Keratinocyte (primary cell): ENCODE measurements at regions not wholly inside any gene's neighbourhood (a gene's known extent, or its start where the extent isn't known, plus 50 kb on each side); places are given as distances from the start of the nearest gene placed in this dataset.

Experiments
- DNase-seq: peaks from one replicate; pipeline ENCODE4 v3.0.0-alpha.2; 2011; ENCODE audit warnings: low read depth, missing footprints, low spot score
- FAIRE-seq: peaks from 2 replicates; lab custom pipeline; 2011; peaks lifted over from hg19 to GRCh38; lab: Jason Lieb, UNC
- H2AFZ ChIP-seq: 2 replicates; pipeline ENCODE4 v1.6.0; 2012; ENCODE audit warnings: low read length, control low read depth, inconsistent platforms; ENCODE audit not compliant: control insufficient read depth
- H3K27ac ChIP-seq: 2 replicates; pipeline ENCODE4 v1.5.1; 2011; ENCODE audit warnings: low read length; ENCODE audit not compliant: control insufficient read depth, insufficient read depth
- H3K27me3 ChIP-seq: 3 replicates; pipeline ENCODE4 v1.6.0; 2011; ENCODE audit warnings: low read length; ENCODE audit not compliant: control insufficient read depth, insufficient read depth; ENCODE audit errors: extremely low read depth
- H3K36me3 ChIP-seq, 2 experiments: 2 replicates in 1 of 2; 3 replicates in 1 of 2; pipeline ENCODE4 v1.5.1; 2011; ENCODE audit warnings: low read length in 2 of 2, mild to moderate bottlenecking in 1 of 2; ENCODE audit not compliant: control insufficient read depth in 2 of 2, insufficient read depth in 2 of 2; ENCODE audit errors: extremely low read depth in 1 of 2
- H3K4me1 ChIP-seq: 3 replicates; pipeline ENCODE4 v1.5.1; 2011; ENCODE audit warnings: low read length; ENCODE audit not compliant: control insufficient read depth, insufficient read depth; ENCODE audit errors: extremely low read depth
- H3K4me2 ChIP-seq: 3 replicates; pipeline ENCODE4 v1.6.0; 2011; ENCODE audit warnings: low read depth, low read length; ENCODE audit not compliant: control insufficient read depth, insufficient read depth; ENCODE audit errors: extremely low read depth
- H3K4me3 ChIP-seq, 3 experiments: fragments of 200-600 bp in 1 of 3; sonication (generic) in 1 of 3; 2 replicates in 2 of 3; 3 replicates in 1 of 3; pipeline ENCODE4 v1.5.1; 2011 to 2016; ENCODE audit warnings: low read length in 3 of 3, mild to moderate bottlenecking in 3 of 3, control low read depth in 2 of 3, inconsistent platforms in 1 of 3, low read depth in 1 of 3, mixed read lengths in 1 of 3, mixed run types in 1 of 3, moderate library complexity in 1 of 3; ENCODE audit not compliant: control insufficient read depth in 2 of 3, insufficient read depth in 2 of 3; ENCODE audit errors: extremely low read depth in 1 of 3
- H3K79me2 ChIP-seq: 2 replicates; pipeline ENCODE4 v1.6.0; 2012; ENCODE audit warnings: low read length; ENCODE audit not compliant: control insufficient read depth, insufficient read depth
- H3K9ac ChIP-seq: 3 replicates; pipeline ENCODE4 v1.6.0; 2011; ENCODE audit warnings: low read length; ENCODE audit not compliant: control insufficient read depth, insufficient read depth; ENCODE audit errors: extremely low read depth
- H3K9me1 ChIP-seq: 3 replicates; pipeline ENCODE4 v1.6.0; 2011; ENCODE audit warnings: low read length; ENCODE audit not compliant: control insufficient read depth, insufficient read depth; ENCODE audit errors: extremely low read depth
- H3K9me3 ChIP-seq: 2 replicates; pipeline ENCODE4 v1.5.1; 2012; ENCODE audit warnings: low read depth, low read length; ENCODE audit not compliant: control insufficient read depth
- H4K20me1 ChIP-seq: 3 replicates; pipeline ENCODE4 v1.6.0; 2011; ENCODE audit warnings: low read length; ENCODE audit not compliant: control insufficient read depth, insufficient read depth; ENCODE audit errors: extremely low read depth
- EZH2 ChIP-seq: IDR thresholded peaks from one replicate; pipeline ENCODE4 v1.6.1; 2012; ENCODE audit warnings: inconsistent platforms, mild to moderate bottlenecking, low read length, moderate library complexity
- dilution Hi-C: fragments of 300-500 bp; cut with MboI; formaldehyde crosslinking; loops from one replicate; pipeline ENCODE4 v1.7.0; 2020; ENCODE audit warnings: low sequenced_read_pairs; ENCODE audit not compliant: extremely low pct_ligation_motif_present
- TF ChIP-seq, protein P1 (sequence below), 3 experiments: IDR thresholded peaks in 1 of 3; conservative IDR thresholded peaks in 1 of 3; optimal IDR thresholded peaks in 1 of 3; 2 replicates in 2 of 3; 3 replicates in 1 of 3; pipeline versions ENCODE3 to v1.5.1; 2011; ENCODE audit warnings: low read length in 3 of 3, mild to moderate bottlenecking in 3 of 3, moderate library complexity in 2 of 3, control low read depth in 1 of 3, inconsistent platforms in 1 of 3; ENCODE audit not compliant: insufficient read depth in 2 of 3; ENCODE audit errors: extremely low read depth in 1 of 3

DNA sequence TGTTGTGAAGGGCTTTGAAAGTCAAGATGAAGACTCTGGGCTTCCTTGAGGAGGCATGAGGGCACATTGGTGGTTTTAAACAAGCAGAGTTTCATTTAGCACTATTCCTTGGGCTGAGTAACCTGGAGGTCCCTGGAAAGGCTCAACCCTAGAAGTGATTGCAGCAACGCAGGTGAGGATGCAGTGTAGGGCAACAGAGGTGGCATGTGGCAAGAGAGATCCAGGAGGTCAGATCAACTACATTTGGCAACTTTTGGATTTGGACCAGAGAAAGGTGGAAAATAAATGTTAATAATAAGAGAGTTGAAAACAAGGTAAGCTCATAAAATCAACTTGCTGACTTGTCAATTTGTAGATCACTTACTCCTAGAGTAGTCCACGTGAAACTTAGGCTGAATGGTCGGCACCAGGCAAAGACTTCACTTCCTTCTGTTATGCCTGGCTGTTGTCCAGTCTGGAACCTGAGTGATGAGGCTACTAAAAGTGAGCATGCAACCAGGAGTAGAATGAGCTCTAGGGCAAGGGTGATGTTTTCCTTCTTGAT lies 414.6 kb upstream of the ZMIZ1 start:
- Histone ChIP-seq H3K36me3 (no peaks in the 10 kb centered on the region), H3K27ac (no peak overlapping the region), H3K4me2 (no peak overlapping the region), H3K4me1 (no peaks in the 10 kb centered on the region), H3K9me1 (no peaks in the 10 kb centered on the region), H3K4me3 (no peak overlapping the region), H3K9ac (no peak overlapping the region), H3K27me3 (peaks cover 3% of the 10 kb centered on the region), H3K9me3 (no peaks in the 10 kb centered on the region), H3K79me2 (no peaks in the 10 kb centered on the region), H4K20me1 (no peaks in the 10 kb centered on the region), H2AFZ (no peak overlapping the region)
- dilution Hi-C loops: no loop called here
- no peak for DNase-seq
- TF ChIP-seq, protein P1, sequence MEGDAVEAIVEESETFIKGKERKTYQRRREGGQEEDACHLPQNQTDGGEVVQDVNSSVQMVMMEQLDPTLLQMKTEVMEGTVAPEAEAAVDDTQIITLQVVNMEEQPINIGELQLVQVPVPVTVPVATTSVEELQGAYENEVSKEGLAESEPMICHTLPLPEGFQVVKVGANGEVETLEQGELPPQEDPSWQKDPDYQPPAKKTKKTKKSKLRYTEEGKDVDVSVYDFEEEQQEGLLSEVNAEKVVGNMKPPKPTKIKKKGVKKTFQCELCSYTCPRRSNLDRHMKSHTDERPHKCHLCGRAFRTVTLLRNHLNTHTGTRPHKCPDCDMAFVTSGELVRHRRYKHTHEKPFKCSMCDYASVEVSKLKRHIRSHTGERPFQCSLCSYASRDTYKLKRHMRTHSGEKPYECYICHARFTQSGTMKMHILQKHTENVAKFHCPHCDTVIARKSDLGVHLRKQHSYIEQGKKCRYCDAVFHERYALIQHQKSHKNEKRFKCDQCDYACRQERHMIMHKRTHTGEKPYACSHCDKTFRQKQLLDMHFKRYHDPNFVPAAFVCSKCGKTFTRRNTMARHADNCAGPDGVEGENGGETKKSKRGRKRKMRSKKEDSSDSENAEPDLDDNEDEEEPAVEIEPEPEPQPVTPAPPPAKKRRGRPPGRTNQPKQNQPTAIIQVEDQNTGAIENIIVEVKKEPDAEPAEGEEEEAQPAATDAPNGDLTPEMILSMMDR (optimal IDR thresholded peaks at IDR 0.05 in 1 of 3, IDR thresholded peaks at IDR 0.05 in 1 of 3, conservative IDR thresholded peaks at IDR 0.05 in 1 of 3; ENCODE audit: extremely low read depth in 1 of 3, insufficient read depth in 2 of 3, low read length in 3 of 3): no peak
- TF ChIP-seq EZH2: no peak
- FAIRE-seq: no peak

DNA sequence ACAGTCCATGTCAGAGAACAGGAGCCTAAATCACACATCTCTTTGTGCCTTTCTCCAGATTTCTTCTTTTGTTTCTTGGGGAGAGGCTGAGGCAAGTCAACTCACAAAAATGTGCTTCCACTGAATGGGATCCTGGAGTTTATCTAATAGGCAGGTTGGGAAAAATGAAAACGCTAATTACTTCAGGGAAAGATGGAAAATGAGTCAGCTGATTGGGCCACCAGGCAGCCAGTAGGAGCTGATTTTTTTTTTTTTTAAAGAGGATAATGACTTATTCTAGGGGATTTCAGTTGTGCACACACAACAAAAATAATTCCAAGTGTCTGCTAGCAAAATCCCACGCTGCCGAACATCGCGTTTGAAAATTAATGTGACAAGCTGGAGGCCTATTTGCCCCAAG lies 412.8 kb upstream of the ZMIZ1 start:
- no peaks in the 10 kb centered on the region for H3K9me3 ChIP-seq
- TF ChIP-seq EZH2: no peak
- TF ChIP-seq, protein P1 (optimal IDR thresholded peaks at IDR 0.05 in 1 of 3, IDR thresholded peaks at IDR 0.05 in 1 of 3, conservative IDR thresholded peaks at IDR 0.05 in 1 of 3; ENCODE audit: extremely low read depth in 1 of 3, insufficient read depth in 2 of 3, low read length in 3 of 3): no peak
- DNase-seq (no peak), FAIRE-seq (no peak)
- dilution Hi-C loops: no loop called here
- no peak overlapping the region for H3K4me2 ChIP-seq
- no peak overlapping the region for H3K27ac ChIP-seq
- no peak overlapping the region for H2AFZ ChIP-seq
- no peak overlapping the region for H3K4me3 ChIP-seq
- H3K9me1 ChIP-seq: no peaks in the 10 kb centered on the region
- H3K79me2 ChIP-seq: no peaks in the 10 kb centered on the region
- no peak overlapping the region for H3K9ac ChIP-seq
- H3K36me3 ChIP-seq: no peaks in the 10 kb centered on the region
- H3K27me3 ChIP-seq: peaks cover 3% of the 10 kb centered on the region
- H3K4me1 ChIP-seq: no peaks in the 10 kb centered on the region
- no peaks in the 10 kb centered on the region for H4K20me1 ChIP-seq
